ENCODE measurements at regions not wholly inside any gene's neighbourhood (a gene's known extent, or its start where the extent isn't known, plus 50 kb on each side); places are given as distances from the start of the nearest gene placed in this dataset.
A peak's percentile ranks its signal among the peaks of the same experiment; 100 is the strongest.
"Not testable (repeated sequence)": the region's sequence is repeated elsewhere in the genome, so short reads cannot be mapped to it uniquely, and the experiment has no call there.

DNA sequence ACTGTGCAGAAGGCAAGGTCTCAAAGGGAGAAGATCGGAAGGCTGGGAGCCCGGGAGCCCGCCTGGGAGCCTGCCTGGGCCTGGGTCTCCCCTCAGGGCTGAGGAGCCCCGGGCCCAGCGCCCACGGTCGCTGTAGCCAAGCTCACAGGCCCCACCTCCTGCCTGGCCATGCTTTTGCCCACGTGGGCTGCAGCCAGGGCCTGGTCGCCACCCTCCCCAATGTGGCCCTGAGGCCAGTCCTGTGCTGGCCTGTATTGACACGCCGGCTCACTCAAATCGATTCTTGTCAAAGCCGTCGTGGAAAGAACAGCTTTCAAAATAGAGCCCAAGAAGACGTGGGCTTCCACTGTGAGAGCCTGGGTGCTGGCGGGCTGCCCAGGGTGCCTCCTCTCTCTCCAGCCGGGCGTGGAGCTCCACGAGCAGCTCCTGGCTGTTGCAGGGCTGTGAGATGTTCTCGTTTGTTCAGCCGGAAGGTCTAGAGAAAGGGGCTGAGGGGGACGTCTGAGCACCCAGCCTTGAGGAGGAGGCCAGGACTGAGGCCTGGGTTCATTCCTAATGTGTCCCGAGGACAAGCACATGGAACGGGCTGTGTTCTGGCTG, 4433.7 kb upstream of the TPTE start:
- DNase-seq (ENCODE audit: low spot score); intact Hi-C loops (cut with DNase I): not testable (repeated sequence)
- ATAC-seq: peak; percentile 31

DNA sequence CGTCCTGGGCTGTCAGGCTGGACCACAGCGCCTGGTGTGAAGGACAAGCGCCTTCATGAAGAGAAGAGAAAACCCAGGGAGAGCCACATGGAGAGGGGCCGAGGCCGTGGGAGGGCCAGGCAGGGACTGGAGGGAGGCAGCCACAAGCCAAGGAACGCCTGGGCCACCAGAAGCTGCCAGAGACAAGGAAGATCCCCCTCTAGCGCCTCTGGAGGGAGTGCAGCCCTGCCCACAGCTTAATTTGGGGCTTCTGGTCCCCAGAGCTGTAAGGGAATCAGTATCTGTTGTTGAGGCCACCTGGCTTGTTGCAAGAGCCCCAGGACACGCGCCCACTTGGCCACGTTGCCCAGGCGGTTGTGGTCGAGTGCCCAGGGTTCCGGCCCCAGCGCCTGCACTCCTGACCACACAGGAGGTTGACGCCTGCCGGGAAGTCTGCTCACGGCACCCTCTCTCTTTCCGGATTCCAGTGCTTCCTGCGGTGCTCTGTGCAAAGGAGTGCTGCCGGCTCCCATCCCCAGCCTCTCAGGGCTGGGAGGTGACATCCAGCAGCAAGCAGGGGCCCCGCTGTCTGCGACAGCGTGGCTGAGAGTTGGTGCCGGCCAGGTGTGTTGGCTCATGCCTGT, 4431.0 kb upstream of the TPTE start:
- intact Hi-C loops (cut with DNase I); ATAC-seq; DNase-seq (ENCODE audit: low spot score): not testable (repeated sequence)

DNA sequence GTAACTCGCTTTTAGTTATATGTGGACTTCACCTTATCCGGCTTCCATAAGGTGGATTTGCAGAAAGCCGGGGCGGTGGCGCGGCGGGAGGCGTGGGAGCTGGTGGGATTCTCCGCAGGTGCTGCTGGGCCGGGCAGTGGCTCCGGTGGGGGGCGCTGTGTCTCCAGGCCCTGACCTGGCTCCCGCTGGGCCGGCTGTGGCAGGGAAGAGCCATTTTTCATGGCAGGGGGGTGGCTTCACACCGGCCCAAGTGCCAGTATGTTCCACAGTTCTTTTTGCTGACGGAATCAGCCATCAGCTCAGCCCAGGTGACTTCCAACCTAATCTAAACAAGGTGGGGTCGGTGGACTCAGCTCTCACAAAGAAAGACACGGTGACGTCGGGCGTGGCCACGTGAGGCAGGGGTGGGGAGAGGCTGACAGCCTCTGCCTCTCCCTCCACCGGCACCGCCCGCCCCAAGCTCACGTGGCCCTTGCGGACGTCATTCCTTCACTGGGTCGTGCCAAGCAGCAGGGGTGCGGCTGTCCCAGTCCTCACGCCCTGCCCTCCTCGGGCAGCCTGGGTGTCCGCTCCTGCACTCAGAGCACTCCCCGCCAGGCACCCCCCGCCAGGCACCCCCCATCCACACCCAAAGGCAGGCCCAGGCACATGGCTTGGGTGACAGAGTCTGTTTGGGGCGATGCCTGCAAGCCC, 4429.9 kb upstream of the TPTE start:
- intact Hi-C loops (cut with DNase I); DNase-seq (ENCODE audit: low spot score): not testable (repeated sequence)
- peak; percentile 14 for ATAC-seq

DNA sequence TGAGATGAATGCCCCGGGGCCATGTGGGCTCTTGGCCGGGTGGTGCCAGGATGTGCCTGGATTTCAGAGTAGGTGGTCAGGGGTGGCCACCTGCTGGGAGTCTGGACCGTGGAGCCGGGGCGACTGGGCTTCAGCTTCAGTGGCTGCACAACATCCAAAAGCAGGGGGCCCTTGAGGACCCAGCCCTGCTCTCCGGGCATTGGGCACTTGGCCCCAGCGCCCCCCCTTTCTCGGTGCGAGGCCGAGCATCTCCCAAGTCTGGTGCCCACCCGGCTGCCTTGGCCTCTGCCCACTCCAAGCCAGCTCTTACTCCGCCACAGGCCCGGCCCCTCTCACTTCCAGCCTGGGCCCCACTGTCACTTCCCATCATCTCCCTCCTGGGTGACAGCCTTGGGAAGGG, 4429.0 kb upstream of the TPTE start:
- intact Hi-C loops (cut with DNase I); ATAC-seq; DNase-seq (ENCODE audit: low spot score): not testable (repeated sequence)

DNA sequence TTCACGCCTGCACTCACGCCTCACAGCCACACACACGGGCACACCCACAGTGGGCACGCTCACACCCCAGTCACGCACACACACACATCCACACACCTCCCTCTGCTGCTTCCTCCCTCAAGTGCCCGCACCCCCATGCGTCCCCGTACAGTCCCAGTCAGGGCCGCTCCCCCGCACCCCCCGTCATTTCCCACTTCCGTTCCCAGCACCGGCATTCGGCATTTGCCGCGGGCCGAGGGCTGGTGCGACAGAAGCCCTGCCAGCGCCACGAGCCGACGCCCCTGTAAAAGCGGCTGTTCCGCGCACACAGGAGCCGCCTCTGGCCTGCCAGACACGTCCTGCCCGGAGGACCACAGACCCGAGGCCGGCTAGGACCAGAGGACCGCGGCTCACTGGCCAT, 4428.0 kb upstream of the TPTE start:
- ATAC-seq; intact Hi-C loops (cut with DNase I): not testable (repeated sequence)
- peak; percentile 44 for DNase-seq (ENCODE audit: low spot score)

DNA sequence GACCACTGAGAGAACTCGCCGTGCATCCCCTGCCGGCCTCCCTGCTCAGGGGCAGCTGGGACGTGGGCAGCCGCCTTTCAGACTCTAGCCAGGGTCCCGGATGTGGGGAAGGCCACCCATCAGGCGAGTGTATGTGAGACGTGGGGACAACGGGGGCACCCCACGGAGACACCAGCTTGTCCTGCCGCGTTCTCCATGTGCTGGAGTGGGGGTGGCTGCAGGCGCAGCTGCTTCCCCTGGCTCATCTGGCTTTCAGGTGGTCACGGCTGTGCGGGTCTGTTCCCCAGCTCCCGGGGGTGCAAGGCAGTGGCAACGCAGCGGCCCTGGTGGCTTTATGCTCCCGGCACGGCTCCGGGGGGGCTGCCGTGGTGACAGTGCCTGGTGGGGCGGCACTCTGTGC, 4427.5 kb upstream of the TPTE start:
- intact Hi-C loops (cut with DNase I); ATAC-seq; DNase-seq (ENCODE audit: low spot score): not testable (repeated sequence)

DNA sequence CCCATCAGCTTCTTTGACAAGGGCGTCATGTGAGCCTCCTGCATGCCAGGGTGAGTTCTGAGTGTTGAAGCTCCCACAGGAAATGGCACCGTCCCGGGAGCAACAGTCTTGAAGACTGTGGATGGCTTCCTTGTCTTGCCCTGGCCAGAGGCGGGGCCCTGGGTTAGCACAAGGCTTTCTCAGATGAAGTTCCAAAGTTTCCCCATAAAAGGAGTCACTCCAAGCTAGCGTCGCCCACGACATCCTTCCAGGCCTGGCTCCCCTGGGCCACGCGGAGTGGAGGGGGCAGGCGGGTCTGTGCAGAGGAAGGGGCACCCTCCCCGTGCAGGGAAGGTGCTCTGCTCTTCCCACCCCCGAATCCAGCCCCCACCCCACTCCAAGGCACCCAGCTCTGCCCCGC, 4426.1 kb upstream of the TPTE start:
- ATAC-seq: peak; percentile 81
- DNase-seq (ENCODE audit: low spot score); intact Hi-C loops (cut with DNase I): not testable (repeated sequence)

DNA sequence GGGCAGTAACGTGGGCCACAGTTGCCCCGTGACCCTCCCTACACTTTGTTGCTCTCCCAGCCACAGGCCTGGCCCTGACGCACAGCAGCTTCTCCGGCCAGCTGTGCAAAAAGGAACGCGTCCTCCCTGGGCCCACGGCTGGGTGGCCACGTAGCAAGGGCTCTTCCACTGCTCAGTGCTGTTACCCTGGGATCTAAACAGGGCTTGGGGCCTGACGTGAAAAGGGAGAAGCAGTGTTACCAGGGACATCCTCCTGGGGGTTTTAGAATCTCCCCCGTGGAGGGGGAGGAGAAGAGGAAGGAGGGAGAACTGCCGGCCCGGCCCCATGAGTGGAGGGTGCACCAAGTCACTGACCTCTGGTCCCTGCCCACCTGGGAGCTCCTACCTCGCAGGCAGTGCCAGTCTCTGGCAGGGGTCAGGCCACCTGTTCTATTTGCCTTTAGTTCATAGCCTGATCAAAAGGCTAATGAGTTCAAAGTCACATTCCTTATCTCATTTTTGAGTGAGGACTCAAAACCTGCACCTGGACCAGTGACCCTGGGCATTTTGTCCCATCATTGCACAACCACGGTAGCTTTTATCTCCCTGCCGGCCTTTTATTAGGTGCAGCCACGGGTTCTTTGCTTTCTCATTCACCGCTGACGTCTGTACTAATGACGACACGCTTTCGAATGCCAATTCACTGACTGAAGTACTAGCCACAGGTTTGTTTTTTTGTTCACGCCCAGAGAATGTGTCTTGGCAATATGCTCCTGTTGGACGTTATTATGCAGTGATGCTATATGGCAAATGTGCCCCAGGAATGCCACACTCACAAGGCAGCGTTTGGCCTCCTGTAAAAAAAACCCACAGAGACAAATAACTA, 4424.6 kb upstream of the TPTE start:
- DNase-seq (ENCODE audit: low spot score); intact Hi-C loops (cut with DNase I); ATAC-seq: not testable (repeated sequence)

DNA sequence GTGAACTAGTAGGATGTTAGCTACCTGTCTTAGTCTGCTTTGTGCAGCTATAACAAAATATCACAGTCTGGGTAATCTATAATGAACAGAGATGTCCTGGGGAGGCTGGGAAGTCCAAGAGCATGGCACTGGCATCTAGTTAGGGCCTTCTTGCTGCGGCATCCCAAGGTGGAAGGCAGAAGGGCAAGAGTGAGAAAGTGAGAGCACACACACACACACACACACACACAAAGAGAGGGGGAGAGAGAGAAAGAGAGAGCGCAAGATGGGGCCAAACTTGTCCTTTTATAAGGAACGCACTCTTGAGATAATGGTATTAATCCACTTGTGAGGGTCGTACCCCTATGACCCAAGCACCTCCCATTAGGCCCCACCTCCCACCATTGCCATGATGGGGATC, 4423.6 kb upstream of the TPTE start:
- intact Hi-C loops (cut with DNase I); DNase-seq (ENCODE audit: low spot score); ATAC-seq: not testable (repeated sequence)

DNA sequence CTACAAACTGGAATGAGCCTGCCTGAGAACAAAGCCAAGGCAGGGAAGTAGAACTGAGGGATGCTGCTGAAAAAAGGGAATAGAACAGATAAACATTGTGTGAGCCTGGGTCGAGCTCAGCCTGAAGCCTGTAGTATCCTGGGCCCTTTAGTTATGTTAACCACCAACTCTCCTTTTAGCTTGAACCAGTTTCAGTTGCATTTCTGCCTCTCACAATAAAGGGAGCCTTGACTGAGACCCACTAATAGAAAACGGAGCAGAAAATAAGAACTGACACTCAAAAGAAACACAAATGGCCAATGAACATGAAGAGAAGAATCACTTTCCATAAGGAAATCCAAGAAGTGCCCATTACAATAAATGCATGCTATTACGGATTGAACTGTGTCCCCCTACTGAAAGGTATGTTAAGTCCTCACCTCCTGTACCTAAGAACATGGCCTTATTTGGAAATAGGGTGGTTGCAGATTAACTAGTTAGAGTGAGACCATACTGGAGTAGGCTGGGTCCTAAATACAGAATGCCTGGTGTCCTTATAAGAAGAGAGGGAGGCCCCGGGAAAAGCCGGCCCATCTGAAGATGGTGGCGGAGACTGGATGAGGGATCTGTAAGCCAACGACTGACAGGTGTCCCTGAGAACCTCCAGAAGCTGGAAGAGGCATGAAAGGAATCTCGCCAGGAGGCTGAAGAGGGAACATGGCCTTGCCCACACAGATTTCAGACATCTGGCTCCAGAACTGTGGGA, 4423.0 kb upstream of the TPTE start:
- intact Hi-C loops (cut with DNase I); ATAC-seq: not testable (repeated sequence)
- peak; percentile 7 for DNase-seq (ENCODE audit: low spot score)

DNA sequence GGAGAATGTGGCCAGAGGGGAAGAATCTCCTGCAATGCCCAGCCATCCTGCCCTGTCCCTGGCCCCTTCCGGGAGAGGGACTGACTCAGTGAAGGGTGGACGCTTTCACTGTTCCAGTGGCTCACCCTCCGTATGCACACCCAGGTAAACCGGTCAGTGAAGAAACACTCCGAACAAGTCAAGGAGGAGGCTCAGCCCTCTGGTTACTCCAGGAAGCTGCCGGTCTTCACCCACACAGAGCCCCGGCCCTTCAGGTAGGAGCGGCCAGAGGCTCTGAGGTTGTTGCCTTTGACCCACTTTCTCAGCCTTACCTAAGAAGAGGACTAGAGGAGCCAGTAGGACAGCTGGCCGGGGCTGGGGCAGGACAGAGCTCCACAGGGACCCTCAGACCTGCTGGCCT, 4419.8 kb upstream of the TPTE start:
- ATAC-seq; intact Hi-C loops (cut with DNase I); DNase-seq (ENCODE audit: low spot score): not testable (repeated sequence)

DNA sequence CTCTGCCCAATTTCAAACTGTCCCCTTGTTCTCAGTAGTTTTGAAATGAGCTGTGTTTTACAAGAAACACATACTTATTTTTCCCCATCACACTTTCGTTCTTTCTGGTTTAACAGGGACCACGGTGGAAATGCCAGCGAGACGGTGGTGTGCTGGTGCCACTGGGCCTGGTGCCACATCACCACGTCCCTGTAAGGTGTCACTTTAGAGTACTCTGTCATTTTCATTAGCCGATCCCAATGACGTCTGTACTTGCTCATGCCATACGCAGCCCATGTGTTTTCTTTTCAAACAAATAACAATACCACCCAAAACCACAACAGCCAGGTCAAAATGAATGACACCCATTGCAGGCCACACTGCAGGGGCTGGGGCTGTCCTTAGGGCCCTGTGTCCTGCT, 4416.8 kb upstream of the TPTE start:
- ATAC-seq; intact Hi-C loops (cut with DNase I); DNase-seq (ENCODE audit: low spot score): not testable (repeated sequence)

DNA sequence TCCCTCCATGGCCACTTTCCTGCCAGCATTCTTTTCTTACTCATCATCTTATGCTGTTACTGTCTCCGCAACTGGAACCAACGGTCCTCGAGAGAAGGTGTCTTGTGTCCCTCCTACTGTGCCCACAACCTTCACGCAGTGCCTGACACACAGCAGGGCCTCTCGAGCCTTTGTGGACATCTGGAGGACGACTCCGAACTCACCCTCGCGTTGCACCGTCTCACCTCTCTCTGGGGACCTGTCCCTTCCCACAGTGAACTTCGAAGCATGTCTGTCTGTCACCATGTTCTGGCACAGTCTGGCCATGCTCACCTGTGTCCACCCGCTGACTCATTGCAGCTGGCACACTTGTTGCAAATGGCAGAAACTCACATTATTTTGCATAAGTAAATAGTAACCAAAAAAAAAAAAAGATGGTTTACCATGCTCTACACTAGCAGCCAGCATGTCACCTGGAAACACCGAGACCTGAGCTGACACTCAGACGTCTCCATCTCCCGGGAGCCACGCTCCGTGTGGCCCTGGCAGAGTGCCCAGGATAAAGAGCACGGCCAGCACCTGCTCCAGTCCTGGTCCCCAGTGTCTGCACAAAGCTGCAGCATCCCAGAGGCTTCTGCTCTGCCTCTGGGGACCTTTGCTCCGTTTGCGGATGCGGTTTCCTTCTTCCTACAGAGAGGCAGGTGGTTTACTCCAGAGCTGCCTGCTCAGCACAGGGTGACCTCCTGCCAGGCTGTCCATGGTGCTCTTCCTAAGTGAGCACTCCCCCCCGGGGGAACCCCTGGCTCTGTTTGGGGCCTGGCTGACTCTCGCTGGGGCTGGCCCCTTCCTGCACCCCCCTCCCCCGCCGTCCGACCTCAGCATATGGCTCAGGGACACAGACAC, 4414.5 kb upstream of the TPTE start:
- intact Hi-C loops (cut with DNase I); ATAC-seq: not testable (repeated sequence)
- peak; percentile 9 for DNase-seq (ENCODE audit: low spot score)

DNA sequence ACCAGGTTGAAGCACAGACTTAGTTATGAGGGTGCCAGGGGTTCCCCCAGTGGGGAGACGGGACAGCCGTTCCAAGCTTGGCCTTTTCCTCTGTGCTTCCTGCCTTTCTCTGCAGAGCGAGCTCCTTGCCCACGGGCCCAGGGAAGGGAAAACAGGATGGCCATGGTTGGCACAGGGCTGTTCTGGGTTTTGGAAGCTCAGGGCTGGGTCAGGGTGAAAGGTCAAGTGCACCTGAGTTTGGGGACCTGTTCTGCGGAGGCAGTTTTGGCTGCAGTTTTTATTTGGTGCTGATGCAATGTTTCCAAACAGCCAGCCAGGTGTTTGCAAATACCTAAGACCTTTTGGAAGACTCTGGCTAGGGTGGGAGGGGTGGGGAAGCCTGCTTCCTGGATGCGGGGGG, 4412.5 kb upstream of the TPTE start:
- ATAC-seq; DNase-seq (ENCODE audit: low spot score); intact Hi-C loops (cut with DNase I): not testable (repeated sequence)

DNA sequence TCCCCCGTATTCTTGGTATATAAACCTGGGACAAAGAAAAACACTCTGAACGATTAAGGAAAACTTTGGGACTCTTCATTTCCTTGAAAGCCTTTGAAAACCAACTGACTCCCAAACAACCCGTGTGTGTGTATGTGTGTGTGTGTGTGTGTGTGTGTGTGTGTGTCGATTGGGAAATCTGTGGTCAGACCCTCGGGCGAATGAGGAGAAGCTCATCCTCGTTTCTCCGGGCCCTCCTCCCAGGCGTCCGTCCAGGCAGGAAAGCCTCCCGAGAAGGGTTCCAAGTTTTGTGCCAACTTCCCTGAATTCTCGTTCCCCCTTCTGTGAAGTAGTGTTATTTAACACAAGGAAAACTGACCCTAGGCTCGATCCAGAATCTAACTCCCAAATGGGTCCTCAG, 4411.6 kb upstream of the TPTE start:
- ATAC-seq (peak; percentile 55), DNase-seq (ENCODE audit: low spot score) (peak; percentile 83)
- intact Hi-C loops (cut with DNase I): not testable (repeated sequence)

DNA sequence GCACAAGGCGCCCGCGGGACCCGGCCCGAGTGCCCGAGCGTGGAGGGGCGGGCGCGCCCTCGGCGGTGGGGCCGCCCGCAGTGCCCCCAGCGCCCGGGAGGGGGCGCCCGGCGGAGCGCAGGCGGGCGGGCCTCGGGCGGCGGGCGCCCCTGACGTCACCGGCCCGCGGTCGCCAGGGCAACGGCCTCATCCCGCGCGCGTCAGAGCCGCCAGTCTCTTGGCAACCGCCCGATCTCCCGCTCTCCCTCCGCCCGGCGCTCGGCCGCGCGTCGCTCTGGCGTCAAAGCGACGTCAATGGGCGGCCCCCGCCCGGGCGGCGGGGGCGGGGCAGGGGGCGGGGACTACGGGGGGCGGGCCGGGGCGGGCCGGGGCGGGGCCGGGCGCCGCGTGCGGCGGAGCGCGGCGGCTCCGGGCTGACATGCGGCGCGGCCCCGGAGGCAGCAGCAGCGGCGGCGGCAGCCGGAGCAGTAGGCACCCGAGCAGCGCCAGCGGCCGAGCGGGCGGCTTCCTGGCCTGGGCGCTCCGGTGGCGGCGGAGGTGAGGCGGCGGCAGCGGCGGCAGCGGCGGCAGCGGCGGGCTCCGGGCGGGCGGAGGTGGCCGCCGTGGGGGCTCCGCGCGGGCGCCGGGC, 4410.6 kb upstream of the TPTE start:
- peak; percentile 93 for ATAC-seq
- intact Hi-C loops (cut with DNase I); DNase-seq (ENCODE audit: low spot score): not testable (repeated sequence)

DNA sequence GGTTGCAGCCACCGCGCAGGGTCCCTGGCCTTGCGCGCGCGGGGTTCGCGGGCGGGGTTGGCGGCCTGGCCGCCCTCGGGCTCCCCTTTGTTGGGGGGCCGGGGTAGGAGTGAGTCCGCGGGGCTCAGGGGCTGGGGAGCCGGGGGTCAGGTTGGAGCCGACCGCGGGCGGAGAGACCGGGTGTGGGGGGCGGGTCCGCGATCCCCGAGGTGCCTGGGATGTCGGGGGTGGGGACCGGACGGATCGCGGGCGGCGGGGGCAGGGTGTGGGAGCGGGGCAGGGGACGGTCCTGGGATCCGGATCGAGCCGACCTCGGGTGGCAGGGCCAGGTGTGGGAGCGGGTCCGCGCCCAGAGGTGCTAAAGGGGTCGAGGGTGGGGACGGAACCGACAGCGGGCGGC, 4410.0 kb upstream of the TPTE start:
- ATAC-seq; intact Hi-C loops (cut with DNase I): not testable (repeated sequence)
- peak; percentile 59 for DNase-seq (ENCODE audit: low spot score)

Measured in sciatic nerve (tissue), 2 donors.